Astrocyte of the spinal cord (primary cell): ENCODE measurements at regions not wholly inside any gene's neighbourhood (a gene's known extent, or its start where the extent isn't known, plus 50 kb on each side); places are given as distances from the start of the nearest gene placed in this dataset.

Experiments
- DNase-seq: peaks from one replicate; pipeline ENCODE4 v3.0.0; 2011; ENCODE audit warnings: low read depth, low spot score
- H3K4me3 ChIP-seq: 2 replicates; pipeline ENCODE4 v1.5.1; 2011; ENCODE audit warnings: low read depth, mild to moderate bottlenecking, low read length, moderate library complexity
- CTCF ChIP-seq: IDR thresholded peaks from 2 replicates; pipeline ENCODE4 v1.5.1; 2012; ENCODE audit warnings: low read depth, mild to moderate bottlenecking, low read length, inconsistent platforms
- in situ Hi-C: cut with HindIII; loops from 2 replicates; pipeline ENCODE4 v1.10.0; 2017; ENCODE audit warnings: low sequenced_read_pairs

- DNase-seq = no peak
- H3K4me3 ChIP-seq = no peak overlapping the region
- in situ Hi-C loops = no loop called here
- no peak for TF ChIP-seq CTCF
These were observed 138.4 kb upstream of the ZP4 start for GRCh38 chr1:238029126-238029525.

- no peak for TF ChIP-seq CTCF
- in situ Hi-C loops = no loop called here
These were observed 136.6 kb upstream of the ZP4 start for GRCh38 chr1:238027366-238027765.

GRCh38 chr1:238023137-238023536 is 132.4 kb upstream of the ZP4 start:
- TF ChIP-seq CTCF = no peak
- in situ Hi-C loops = no loop called here
- no peak overlapping the region for H3K4me3 ChIP-seq
- no peak for DNase-seq

More at GRCh38 chr1:238027366-238027765, 136.6 kb upstream of the ZP4 start:
- DNase-seq = no peak
- H3K4me3 ChIP-seq = no peak overlapping the region

GRCh38 chr1:238018214-238018613 is 127.5 kb upstream of the ZP4 start:
- DNase-seq = no peak
- in situ Hi-C loops = no loop called here
- no peak for TF ChIP-seq CTCF
- no peak overlapping the region for H3K4me3 ChIP-seq

GRCh38 chr1:238006779-238007178 is 116.1 kb upstream of the ZP4 start:
- TF ChIP-seq CTCF = no peak
- in situ Hi-C loops = no loop called here
- DNase-seq = no peak
- H3K4me3 ChIP-seq = no peak overlapping the region

GRCh38 chr1:238005116-238005515 is 114.4 kb upstream of the ZP4 start:
- in situ Hi-C loops = no loop called here
- no peak overlapping the region for H3K4me3 ChIP-seq
- no peak for DNase-seq
- no peak for TF ChIP-seq CTCF

GRCh38 chr1:238001818-238002217 is 111.1 kb upstream of the ZP4 start:
- in situ Hi-C loops = no loop called here
- H3K4me3 ChIP-seq = no peak overlapping the region
- no peak for DNase-seq
- no peak for TF ChIP-seq CTCF
